BE2C (cell line): ENCODE measurements at regions not wholly inside any gene's neighbourhood (a gene's known extent, or its start where the extent isn't known, plus 50 kb on each side); places are given as distances from the start of the nearest gene placed in this dataset.
"Not testable (repeated sequence)": the region's sequence is repeated elsewhere in the genome, so short reads cannot be mapped to it uniquely, and the experiment has no call there.

Experiments used
- DNase-seq: peaks from one replicate; pipeline ENCODE4 v3.0.0-alpha.2; 2020
- H3K27me3 ChIP-seq: fragments of 250-450 bp; sonication (Bioruptor Pico); 2 replicates; pipeline ENCODE4 v1.5.1; 2020; ENCODE audit warnings: mild to moderate bottlenecking
- H3K36me3 ChIP-seq: fragments of 250-450 bp; sonication (Bioruptor Pico); 2 replicates; pipeline ENCODE4 v1.5.1; 2020; ENCODE audit warnings: mild to moderate bottlenecking
- H3K4me1 ChIP-seq: fragments of 250-450 bp; sonication (Bioruptor Pico); 2 replicates; pipeline ENCODE4 v1.5.1; 2020
- H3K4me3 ChIP-seq: 2 replicates; pipeline ENCODE4 v1.5.1; 2011; ENCODE audit warnings: low read depth, low read length
- H3K9me3 ChIP-seq: fragments of 250-450 bp; sonication (Bioruptor Pico); 2 replicates; pipeline ENCODE4 v1.5.1; 2020
- TF ChIP-seq, protein P1 (sequence below): IDR thresholded peaks from 2 replicates; pipeline ENCODE4 v1.5.1; 2012; ENCODE audit warnings: mild to moderate bottlenecking, low read depth, low read length

DNA sequence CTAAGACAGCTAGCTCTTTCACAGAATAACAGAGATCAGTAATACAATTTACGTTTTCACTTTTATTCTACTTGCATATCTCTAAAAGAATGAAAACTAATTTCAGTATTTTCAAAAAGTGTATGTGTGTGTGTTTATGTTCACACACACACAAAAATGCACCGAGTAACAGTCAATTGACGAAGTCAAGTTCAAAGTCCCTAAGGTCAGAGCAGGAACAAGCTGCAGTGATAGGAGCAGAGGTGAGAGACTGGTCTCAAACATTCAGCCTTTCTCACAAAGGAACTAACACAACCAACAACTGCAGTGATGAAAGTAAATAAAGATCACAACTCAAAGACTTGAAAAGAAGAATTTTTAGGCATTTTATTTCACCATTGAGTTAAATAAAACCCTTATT is 429.7 kb downstream of the C12orf50 start:
- TF ChIP-seq, protein P1, sequence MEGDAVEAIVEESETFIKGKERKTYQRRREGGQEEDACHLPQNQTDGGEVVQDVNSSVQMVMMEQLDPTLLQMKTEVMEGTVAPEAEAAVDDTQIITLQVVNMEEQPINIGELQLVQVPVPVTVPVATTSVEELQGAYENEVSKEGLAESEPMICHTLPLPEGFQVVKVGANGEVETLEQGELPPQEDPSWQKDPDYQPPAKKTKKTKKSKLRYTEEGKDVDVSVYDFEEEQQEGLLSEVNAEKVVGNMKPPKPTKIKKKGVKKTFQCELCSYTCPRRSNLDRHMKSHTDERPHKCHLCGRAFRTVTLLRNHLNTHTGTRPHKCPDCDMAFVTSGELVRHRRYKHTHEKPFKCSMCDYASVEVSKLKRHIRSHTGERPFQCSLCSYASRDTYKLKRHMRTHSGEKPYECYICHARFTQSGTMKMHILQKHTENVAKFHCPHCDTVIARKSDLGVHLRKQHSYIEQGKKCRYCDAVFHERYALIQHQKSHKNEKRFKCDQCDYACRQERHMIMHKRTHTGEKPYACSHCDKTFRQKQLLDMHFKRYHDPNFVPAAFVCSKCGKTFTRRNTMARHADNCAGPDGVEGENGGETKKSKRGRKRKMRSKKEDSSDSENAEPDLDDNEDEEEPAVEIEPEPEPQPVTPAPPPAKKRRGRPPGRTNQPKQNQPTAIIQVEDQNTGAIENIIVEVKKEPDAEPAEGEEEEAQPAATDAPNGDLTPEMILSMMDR = no peak
- Histone ChIP-seq H3K27me3 (no peaks in the 10 kb centered on the region), H3K9me3 (no peaks in the 10 kb centered on the region; the same call in 1 of the 2 replicates), H3K4me3 (no peak overlapping the region), H3K36me3 (no peaks in the 10 kb centered on the region), H3K4me1 (0 out of 2 replicates have a peak, but pooled peaks cover 10% of the 10 kb centered on the region)
- no peak for DNase-seq

DNA sequence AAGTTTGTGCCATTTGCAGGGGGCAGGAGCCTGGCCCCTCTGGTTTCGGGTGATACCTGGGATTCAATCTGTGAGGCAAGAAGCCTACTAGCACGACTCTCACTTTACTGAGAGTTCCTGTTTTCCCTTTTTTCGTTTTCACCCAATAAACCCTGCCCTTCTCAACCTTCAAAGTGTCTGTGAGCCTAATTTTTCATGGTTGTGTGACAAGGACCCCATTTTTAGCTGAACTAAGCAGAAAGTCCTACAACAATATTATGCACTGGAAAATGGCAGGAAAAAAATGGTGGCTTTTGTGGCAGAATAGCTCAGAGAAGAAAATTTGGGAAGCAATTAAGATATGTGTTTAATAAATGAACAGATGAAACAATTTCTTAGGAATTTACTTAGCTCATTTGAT is 432.1 kb downstream of the C12orf50 start:
- TF ChIP-seq, protein P1 = no peak
- Histone ChIP-seq H3K36me3 (no peaks in the 10 kb centered on the region), H3K9me3 (no peaks in the 10 kb centered on the region; the same call in 1 of the 2 replicates), H3K27me3 (no peaks in the 10 kb centered on the region), H3K4me3 (no peak overlapping the region), H3K4me1 (0 out of 2 replicates have a peak, but pooled peaks cover 10% of the 10 kb centered on the region)
- no peak for DNase-seq

DNA sequence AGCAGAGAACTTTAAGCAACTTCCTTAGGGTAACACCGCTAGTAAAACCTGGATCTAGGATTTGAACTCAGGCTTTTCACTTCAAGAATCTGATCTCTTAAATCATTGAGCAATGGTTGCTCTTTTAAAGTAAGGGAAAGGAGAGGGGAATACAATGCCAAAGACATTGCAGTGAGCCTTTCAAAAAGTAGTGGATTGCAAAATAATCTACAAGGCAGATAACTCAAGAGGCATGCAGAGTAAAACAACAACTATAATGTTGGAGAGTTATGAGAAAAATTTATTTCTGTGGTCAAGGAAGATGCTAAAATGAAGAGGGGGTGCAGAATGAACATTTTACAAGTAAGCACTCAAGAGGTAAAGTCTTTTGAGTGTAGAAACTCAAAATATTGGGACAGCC is 432.6 kb downstream of the C12orf50 start:
- no peaks in the 10 kb centered on the region; the same call in 1 of the 2 replicates for H3K9me3 ChIP-seq
- H3K27me3 ChIP-seq = no peaks in the 10 kb centered on the region

DNA sequence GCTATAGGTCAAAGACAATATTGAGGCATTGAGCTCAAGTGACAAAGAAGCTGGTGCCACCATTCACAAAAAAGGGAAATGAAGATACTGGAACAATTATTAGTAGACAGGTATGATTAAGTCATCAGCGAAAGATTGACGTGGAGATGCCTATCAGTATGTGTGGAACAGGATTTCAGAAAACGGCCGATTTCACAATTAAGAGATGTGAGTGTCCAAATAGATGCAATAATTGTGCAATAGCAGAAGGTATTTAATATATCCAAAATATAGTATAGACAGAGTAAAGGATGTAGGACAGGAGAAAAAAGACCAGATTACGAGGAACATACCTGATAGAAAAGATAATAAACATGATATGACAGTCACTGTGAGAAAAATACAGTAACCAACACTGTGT is 433.1 kb downstream of the C12orf50 start:
- no peak overlapping the region for H3K4me3 ChIP-seq

More for the DNA sequence above, 432.6 kb downstream of the C12orf50 start:
- TF ChIP-seq, protein P1 = no peak
- Histone ChIP-seq H3K4me3 (no peak overlapping the region), H3K36me3 (no peaks in the 10 kb centered on the region), H3K4me1 (0 out of 2 replicates have a peak, but pooled peaks cover 10% of the 10 kb centered on the region)
- no peak for DNase-seq

DNA sequence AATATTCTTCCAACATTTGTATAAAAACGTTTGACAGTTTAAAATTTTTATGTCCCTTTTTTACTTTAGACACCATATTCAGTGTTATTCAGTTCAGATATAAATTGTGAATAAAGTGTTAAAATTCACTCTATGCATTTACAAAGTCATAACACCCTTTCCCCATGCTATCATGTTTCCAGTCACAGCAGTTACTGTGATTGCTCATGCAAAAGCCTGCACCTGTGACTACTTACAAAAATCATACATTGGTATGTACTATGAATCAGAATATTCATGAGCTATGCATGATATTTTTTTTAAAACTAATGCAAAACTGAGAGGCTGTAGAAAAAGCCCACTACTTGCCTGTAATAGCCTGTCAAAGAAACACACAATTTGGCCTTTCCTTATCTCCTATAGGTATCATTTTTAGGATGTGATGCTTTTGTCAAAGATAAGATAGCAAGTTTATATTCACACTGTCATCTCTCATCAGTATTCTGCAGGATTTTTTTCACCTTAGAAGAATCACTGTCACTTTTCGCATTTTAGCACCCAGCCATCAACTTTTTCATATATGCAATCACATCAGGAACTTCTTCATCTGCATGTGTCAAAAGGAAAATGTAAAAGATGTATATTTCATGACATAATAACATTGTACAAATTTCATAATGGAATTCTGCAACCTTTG is 443.2 kb downstream of the C12orf50 start:
- Histone ChIP-seq H3K36me3 (no peaks in the 10 kb centered on the region), H3K4me3 (no peak overlapping the region), H3K27me3 (no peaks in the 10 kb centered on the region), H3K9me3 (no peaks in the 10 kb centered on the region), H3K4me1 (no peaks in the 10 kb centered on the region)
- no peak for DNase-seq
- TF ChIP-seq, protein P1 = no peak

More for the DNA sequence above, 433.1 kb downstream of the C12orf50 start:
- TF ChIP-seq, protein P1 = no peak
- 0 out of 2 replicates have a peak, but pooled peaks cover 10% of the 10 kb centered on the region for H3K4me1 ChIP-seq
- H3K9me3 ChIP-seq = no peaks in the 10 kb centered on the region; the same call in 1 of the 2 replicates
- H3K27me3 ChIP-seq = no peaks in the 10 kb centered on the region
- DNase-seq = no peak
- no peaks in the 10 kb centered on the region for H3K36me3 ChIP-seq

DNA sequence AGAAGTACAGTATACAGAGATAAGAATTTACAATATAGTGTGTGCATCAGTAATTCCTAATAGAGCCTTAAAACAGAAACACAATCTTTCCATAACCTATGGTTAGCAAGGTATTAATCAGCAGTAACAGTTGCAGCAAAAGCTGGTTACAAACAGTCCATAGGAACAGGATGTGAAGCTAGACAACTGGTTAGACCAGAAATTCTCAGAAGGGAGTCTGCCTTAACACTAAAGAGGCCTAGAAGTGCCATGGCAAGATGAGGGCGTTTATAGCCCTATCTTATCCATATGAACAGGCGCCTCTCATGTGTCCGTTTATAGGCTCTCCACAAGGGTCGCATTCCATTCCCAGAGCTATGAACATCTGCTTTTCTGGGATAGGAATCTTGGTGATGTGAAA is 450.1 kb downstream of the C12orf50 start:
- H3K27me3 ChIP-seq, H3K36me3 ChIP-seq, H3K4me1 ChIP-seq, DNase-seq, H3K9me3 ChIP-seq, H3K4me3 ChIP-seq: not testable (repeated sequence)
